A673 (cell line): ENCODE measurements at regions not wholly inside any gene's neighbourhood (a gene's known extent, or its start where the extent isn't known, plus 50 kb on each side); places are given as distances from the start of the nearest gene placed in this dataset.

Source experiments
- BruUV-seq: library from RNA; stranded (reverse); fragments of 400-500 nt; replicated peaks from 2 replicates; lab custom pipeline; 2021; lab: Mats Ljungman, UMichigan
- CTCF ChIA-PET: fragments of 300-600 bp; sonication (Branson Sonifier 250); formaldehyde crosslinking; loops from one replicate; lab custom pipeline; 2022; ENCODE audit warnings: antibody characterized with exemption; lab: Charles Lee
- POLR2A ChIA-PET: fragments of 300-600 bp; sonication (Branson Sonifier 250); formaldehyde crosslinking; loops from one replicate; lab custom pipeline; 2022; ENCODE audit warnings: antibody characterized with exemption; ENCODE audit not compliant: low non-redundant PET; lab: Charles Lee
- DNase-seq: peaks from one replicate; pipeline ENCODE4 v3.0.0-alpha.2; 2015; ENCODE audit warnings: low spot score
- H3K27ac ChIP-seq: fragments of 200-600 bp; sonication (generic); 2 replicates; pipeline ENCODE4 v1.5.1; 2016; ENCODE audit warnings: mixed run types, low read depth, mild to moderate bottlenecking, mixed read lengths, antibody characterized with exemption, low read length; ENCODE audit not compliant: poor library complexity, severe bottlenecking
- H3K27me3 ChIP-seq: fragments of 200-600 bp; sonication (generic); replicated peaks from 2 replicates; pipeline ENCODE4 v1.6.1; 2017; ENCODE audit warnings: mixed run types, low read depth, mild to moderate bottlenecking, mixed read lengths, antibody characterized with exemption, low read length; ENCODE audit not compliant: insufficient read depth, poor library complexity
- H3K36me3 ChIP-seq: fragments of 200-600 bp; sonication (generic); 2 replicates; pipeline ENCODE4 v1.6.1; 2016; ENCODE audit warnings: mixed run types, mild to moderate bottlenecking, mixed read lengths, antibody characterized with exemption, low read length; ENCODE audit not compliant: insufficient read depth, poor library complexity, severe bottlenecking
- H3K4me1 ChIP-seq: fragments of 200-600 bp; sonication (generic); 2 replicates; pipeline ENCODE4 v1.6.1; 2017; ENCODE audit warnings: mixed run types, mild to moderate bottlenecking, mixed read lengths, antibody characterized with exemption, low read length; ENCODE audit not compliant: insufficient read depth, poor library complexity, severe bottlenecking
- H3K4me3 ChIP-seq: fragments of 200-600 bp; sonication (generic); 2 replicates; pipeline ENCODE4 v1.5.1; 2016; ENCODE audit warnings: low read depth, mixed run types, mild to moderate bottlenecking, mixed read lengths, low read length; ENCODE audit not compliant: poor library complexity, severe bottlenecking
- H3K9me3 ChIP-seq: fragments of 200-600 bp; sonication (generic); 2 replicates; pipeline ENCODE4 v1.6.1; 2016; ENCODE audit warnings: mixed run types, low read depth, mild to moderate bottlenecking, mixed read lengths, antibody characterized with exemption, low read length; ENCODE audit not compliant: poor library complexity, severe bottlenecking
- CTCF ChIP-seq: fragments of 300-800, 200-600 bp; sonication (generic); conservative IDR thresholded peaks from 2 replicates; pipeline ENCODE4 v1.5.1; 2017; ENCODE audit warnings: low read depth, mild to moderate bottlenecking, antibody characterized with exemption, low read length, moderate library complexity, mixed read lengths
- EZH2 ChIP-seq: fragments of 200-600 bp; sonication (generic); IDR thresholded peaks from 2 replicates; pipeline ENCODE4 v1.6.1; 2017; ENCODE audit warnings: borderline replicate concordance, low read depth, mild to moderate bottlenecking, mixed read lengths, antibody characterized with exemption, low read length; ENCODE audit not compliant: poor library complexity, severe bottlenecking
- intact Hi-C: fragments of 100-400 bp; cut with micrococcal nuclease; formaldehyde crosslinking; loops from one replicate; pipeline ENCODE4 v1.10.0; 2022; ENCODE audit not compliant: unreplicated experiment

DNA sequence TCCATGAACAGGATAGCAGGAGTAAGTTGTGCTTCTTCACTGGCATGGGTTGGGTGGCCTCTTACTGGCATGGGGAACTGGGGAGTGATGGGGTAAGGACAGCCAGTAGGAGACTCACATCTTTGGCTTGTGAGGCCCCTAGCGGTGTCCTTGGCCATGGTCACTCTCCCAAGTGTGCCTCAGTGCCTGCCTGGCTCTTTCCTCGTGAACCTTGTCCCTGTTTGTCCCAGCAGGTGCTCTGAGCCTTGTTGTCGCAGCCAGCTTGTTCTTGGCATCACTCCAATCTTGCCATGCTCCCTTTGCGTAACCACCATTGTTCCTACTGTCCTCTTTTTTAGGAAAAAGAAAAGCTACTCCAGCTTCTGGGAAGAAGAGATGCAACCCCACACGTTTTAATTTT is 53.6 kb upstream of the SDK2 start:
- H3K27me3 ChIP-seq = peaks cover 5% of the 10 kb centered on the region
- no peaks in the 10 kb centered on the region for H3K9me3 ChIP-seq
- no TSS peak for BruUV-seq
- intact Hi-C loops = no loop called here
- TF ChIP-seq EZH2 = no peak
- peak; percentile 20; the same call in 1 of the 2 replicates for TF ChIP-seq CTCF
- H3K4me3 ChIP-seq = no peak overlapping the region
- no peak overlapping the region for H3K27ac ChIP-seq
- no peak for DNase-seq
- ChIA-PET CTCF (no interaction called here), POLR2A (no interaction called here)
- no peaks in the 10 kb centered on the region for H3K36me3 ChIP-seq
- no peaks in the 10 kb centered on the region for H3K4me1 ChIP-seq

DNA sequence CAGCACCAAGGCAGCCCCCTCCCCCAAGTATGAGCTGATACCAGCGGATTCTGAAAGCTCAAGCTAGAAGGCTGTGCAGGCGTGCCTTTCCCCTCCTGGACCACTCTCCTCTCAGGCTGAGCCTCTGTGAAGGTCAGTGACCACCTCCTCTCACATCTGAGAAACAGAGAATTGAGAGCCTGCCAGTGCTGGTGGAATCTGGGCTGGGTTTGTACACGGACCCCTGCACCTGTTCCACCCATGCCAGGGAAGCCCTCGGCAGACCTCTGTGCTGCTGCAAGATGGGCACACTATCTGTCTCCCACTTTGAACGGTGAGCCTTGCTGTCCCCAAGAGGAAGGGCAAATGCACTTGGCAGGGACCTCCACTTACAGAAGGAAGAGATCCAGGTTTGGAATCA is 54.7 kb upstream of the SDK2 start:
- no peak overlapping the region for H3K4me3 ChIP-seq
- no peak for DNase-seq
- no peak overlapping the region for H3K27ac ChIP-seq
- POLR2A ChIA-PET = no interaction called here
- H3K9me3 ChIP-seq = no peaks in the 10 kb centered on the region
- no peak for TF ChIP-seq CTCF
- H3K4me1 ChIP-seq = no peaks in the 10 kb centered on the region
- H3K36me3 ChIP-seq = no peaks in the 10 kb centered on the region
- intact Hi-C loops = no loop called here
- peaks cover 5% of the 10 kb centered on the region for H3K27me3 ChIP-seq
- BruUV-seq = no TSS peak
- CTCF ChIA-PET = no interaction called here

DNA sequence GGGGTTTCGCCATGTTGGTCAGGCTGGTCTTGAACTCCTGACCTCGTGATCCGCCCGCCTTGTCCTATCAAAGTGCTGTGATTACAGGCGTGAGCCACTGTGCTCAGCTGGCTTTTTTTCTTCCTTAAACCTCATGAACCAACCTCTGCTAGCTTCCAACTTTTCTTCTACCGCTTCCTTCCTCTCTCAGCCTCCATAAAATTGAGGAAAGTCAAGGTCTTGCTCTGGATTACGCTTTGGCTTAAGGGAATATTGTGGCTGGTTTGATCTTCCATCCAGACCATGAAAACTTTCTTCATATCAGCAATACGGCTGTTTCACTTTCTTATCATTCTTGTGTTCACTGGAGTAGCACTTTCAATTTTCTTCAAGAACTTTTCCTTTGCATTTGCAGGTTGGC is 57.5 kb upstream of the SDK2 start:
- H3K4me1 ChIP-seq = no peaks in the 10 kb centered on the region
- peaks cover 12% of the 10 kb centered on the region for H3K27me3 ChIP-seq
- no peak overlapping the region for H3K27ac ChIP-seq
- H3K9me3 ChIP-seq = no peaks in the 10 kb centered on the region
- ChIA-PET CTCF (no interaction called here), POLR2A (no interaction called here)
- H3K4me3 ChIP-seq = no peak overlapping the region
- no TSS peak for BruUV-seq
- DNase-seq = no peak
- no peaks in the 10 kb centered on the region for H3K36me3 ChIP-seq
- intact Hi-C loops = no loop called here
- TF ChIP-seq CTCF = no peak
- no peak for TF ChIP-seq EZH2
